ENCODE measurements at regions not wholly inside any gene's neighbourhood (a gene's known extent, or its start where the extent isn't known, plus 50 kb on each side); places are given as distances from the start of the nearest gene placed in this dataset.

- no TSS peak for BruUV-seq (replicated peaks)
- no peak for DNase-seq (ENCODE audit: low read depth, low spot score)
- no peaks in the 10 kb centered on the region for H3K79me2 ChIP-seq (ENCODE audit: control insufficient read depth, insufficient read depth, low read length)
- H3K9me1 ChIP-seq (replicated peaks; ENCODE audit: control insufficient read depth, extremely low read depth, insufficient read depth, low read length) = no peaks in the 10 kb centered on the region
- ChIA-PET POLR2A (no interaction called here), CTCF (no interaction called here)
- no peak overlapping the region for H2AFZ ChIP-seq (ENCODE audit: low read depth, low read length)
- H3K9ac ChIP-seq (replicated peaks; ENCODE audit: extremely low read depth, insufficient read depth, low read length) = no peak overlapping the region
- TF ChIP-seq MYC (IDR thresholded peaks at IDR 0.05; ENCODE audit: low read depth, low read length) = no peak
- TF ChIP-seq CTCF (IDR thresholded peaks at IDR 0.05; ENCODE audit: extremely low read depth in 1 of 2, insufficient read depth in 1 of 2, low read depth in 1 of 2, low read length in 2 of 2) = no peak
- TF ChIP-seq MAX (IDR thresholded peaks at IDR 0.05; ENCODE audit: insufficient read depth, insufficient read length) = no peak
- no peak for TF ChIP-seq POLR2A (IDR thresholded peaks at IDR 0.05; ENCODE audit: low read depth, low read length)
- TF ChIP-seq JUN (IDR thresholded peaks at IDR 0.05; ENCODE audit: borderline replicate concordance, insufficient read depth, insufficient read length, low read depth) = no peak
- no peak for TF ChIP-seq FOS (IDR thresholded peaks at IDR 0.05; ENCODE audit: borderline replicate concordance, insufficient read depth, low read length)
- TF ChIP-seq POLR2AphosphoS5 (IDR thresholded peaks at IDR 0.05; ENCODE audit: insufficient read depth, low read depth, low read length) = no peak
- no peak for TF ChIP-seq GATA2 (IDR thresholded peaks at IDR 0.05; ENCODE audit: insufficient read depth, insufficient read length, low read depth, low read length)
- no peak for TF ChIP-seq EZH2 (IDR thresholded peaks at IDR 0.05; ENCODE audit: borderline replicate concordance, low read depth, low read length, severe bottlenecking)
- H3K4me1 ChIP-seq (ENCODE audit: control insufficient read depth, extremely low read depth, insufficient read depth, low read length) = no peaks in the 10 kb centered on the region
- peaks cover 6% of the 10 kb centered on the region for H3K9me3 ChIP-seq (replicated peaks; ENCODE audit: control insufficient read depth, insufficient read depth, low read length)
- H3K4me2 ChIP-seq (ENCODE audit: insufficient read depth, low read length) = no peak overlapping the region
- H3K36me3 ChIP-seq (ENCODE audit: control insufficient read depth in 2 of 2, extremely low read depth in 1 of 2, insufficient read depth in 2 of 2, low read length in 2 of 2) = no peaks in the 10 kb centered on the region
- no peaks in the 10 kb centered on the region for H3K27me3 ChIP-seq (ENCODE audit: control insufficient read depth in 2 of 2, insufficient read depth in 2 of 2, low read length in 2 of 2)
- intact Hi-C loops (cut with micrococcal nuclease) = no loop called here
- H4K20me1 ChIP-seq (replicated peaks; ENCODE audit: control insufficient read depth, extremely low read depth, insufficient read depth, low read length) = no peaks in the 10 kb centered on the region
- no peak for FAIRE-seq
- dilution Hi-C loops (cut with MboI; ENCODE audit: extremely low pct_ligation_motif_present, low sequenced_read_pairs) = no loop called here
- no peak overlapping the region for H3K4me3 ChIP-seq (replicated peaks in 1 of 3; ENCODE audit: insufficient read depth in 1 of 3, low read depth in 1 of 3, low read length in 3 of 3)
- no peak overlapping the region for H3K27ac ChIP-seq (ENCODE audit: insufficient read depth, low read depth, low read length)
Observed at GRCh38 chr18:37624318-37624717, 58.7 kb upstream of the CELF4 start.

Measured in endothelial cell of umbilical vein (primary cell).